H1 (cell line): ENCODE measurements at regions not wholly inside any gene's neighbourhood (a gene's known extent, or its start where the extent isn't known, plus 50 kb on each side); places are given as distances from the start of the nearest gene placed in this dataset.

ENCODE experiments used
- ATF2 ChIP-seq: IDR thresholded peaks from 2 replicates; pipeline ENCODE4 v1.6.1; 2012; ENCODE audit warnings: low read length, inconsistent platforms
- CBX5 ChIP-seq: fragments of 300-800, 300-1000 bp; sonication (generic); IDR thresholded peaks from 2 replicates; pipeline ENCODE4 v1.7.1; 2016; ENCODE audit warnings: antibody characterized with exemption, low read length, low read depth
- CTCF ChIP-seq, 3 experiments: IDR thresholded peaks; 1 replicate in 2 of 3; 2 replicates in 1 of 3; pipeline versions ENCODE4 v1.5.1 to v1.6.1; 2011; ENCODE audit warnings: low read length in 3 of 3, mild to moderate bottlenecking in 3 of 3, inconsistent platforms in 2 of 3, low read depth in 1 of 3, moderate library complexity in 1 of 3; ENCODE audit not compliant: insufficient read depth in 1 of 3; ENCODE audit errors: control extremely low read depth in 1 of 3
- EP300 ChIP-seq, 2 experiments: IDR thresholded peaks; 1 replicate in 1 of 2; 2 replicates in 1 of 2; pipeline ENCODE4 v1.6.1; 2011 to 2012; ENCODE audit warnings: low read depth in 2 of 2, low read length in 2 of 2, mild to moderate bottlenecking in 2 of 2, borderline replicate concordance in 1 of 2, inconsistent platforms in 1 of 2, moderate library complexity in 1 of 2
- EZH2 ChIP-seq: fragments of 200-600 bp; sonication (generic); IDR thresholded peaks from 2 replicates; pipeline ENCODE4 v1.7.1; 2012; ENCODE audit warnings: low read depth, mild to moderate bottlenecking, moderate library complexity, low read length, inconsistent platforms; ENCODE audit not compliant: severe bottlenecking
- POLR2A ChIP-seq, 2 experiments: IDR thresholded peaks; 1 replicate in 1 of 2; 2 replicates in 1 of 2; pipeline ENCODE4 v1.6.1; 2011; ENCODE audit warnings: low read depth in 2 of 2, low read length in 2 of 2, mild to moderate bottlenecking in 2 of 2; ENCODE audit errors: control extremely low read depth in 1 of 2

GRCh38 chr14:30808576-30808975 lies 65.8 kb upstream of the COCH start:
- TF ChIP-seq EP300 (IDR thresholded peaks at IDR 0.05; ENCODE audit: borderline replicate concordance in 1 of 2, low read depth in 2 of 2, low read length in 2 of 2), result no peak
- no peak for TF ChIP-seq CBX5
- TF ChIP-seq CTCF (IDR thresholded peaks at IDR 0.05; ENCODE audit: control extremely low read depth in 1 of 3, insufficient read depth in 1 of 3, low read depth in 1 of 3, low read length in 3 of 3), result no peak
- TF ChIP-seq ATF2, result no peak
- no peak for TF ChIP-seq POLR2A (IDR thresholded peaks at IDR 0.05; ENCODE audit: control extremely low read depth in 1 of 2, low read depth in 2 of 2, low read length in 2 of 2)
- TF ChIP-seq EZH2, result no peak
